ENCODE measurements at regions not wholly inside any gene's neighbourhood (a gene's known extent, or its start where the extent isn't known, plus 50 kb on each side); places are given as distances from the start of the nearest gene placed in this dataset.

DNA sequence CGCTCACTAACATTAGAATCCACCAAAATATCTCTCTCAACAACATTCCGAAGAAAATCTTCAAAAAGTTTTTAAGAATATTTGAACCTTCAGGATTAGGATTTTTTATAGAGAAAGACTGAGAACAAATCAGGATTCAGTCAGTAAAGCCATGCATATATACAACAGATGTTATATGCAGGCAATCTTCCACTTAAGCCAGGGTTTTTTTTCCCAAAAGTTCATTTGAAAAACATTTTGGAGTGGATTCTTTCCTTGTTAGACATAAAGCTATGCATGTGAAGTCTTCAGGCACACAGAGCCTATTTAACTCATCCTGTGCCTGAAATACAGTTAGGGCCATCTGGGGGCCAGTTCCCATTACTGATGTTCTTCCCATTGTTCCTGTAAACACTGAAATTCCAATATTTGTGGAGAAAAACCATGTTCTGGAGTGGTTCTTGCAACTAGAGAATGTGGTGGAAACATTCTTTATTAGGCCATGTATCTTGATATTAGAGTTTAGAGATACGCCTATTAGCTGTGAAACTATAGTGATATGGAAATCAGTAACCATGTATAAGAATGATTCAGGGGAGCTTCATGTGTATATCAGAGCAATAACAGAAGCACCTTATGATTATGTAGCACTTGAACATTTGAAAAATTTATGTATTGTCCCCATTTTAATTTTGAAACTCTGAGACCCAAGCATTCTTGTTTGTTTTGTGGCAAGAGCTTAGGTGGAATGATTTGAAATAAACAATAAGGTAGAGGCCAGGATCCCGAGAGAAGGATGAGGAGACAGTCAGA is 61.7 kb downstream of the PLEKHG1 start:
- TF ChIP-seq YY1 (IDR thresholded peaks at IDR 0.05; ENCODE audit: low read depth, low read length) (no peak), JUN (IDR thresholded peaks at IDR 0.05; ENCODE audit: low read depth, low read length) (no peak), KDM1A (IDR thresholded peaks at IDR 0.05; ENCODE audit: borderline replicate concordance, low read length) (no peak)
- TF ChIP-seq, protein P1, sequence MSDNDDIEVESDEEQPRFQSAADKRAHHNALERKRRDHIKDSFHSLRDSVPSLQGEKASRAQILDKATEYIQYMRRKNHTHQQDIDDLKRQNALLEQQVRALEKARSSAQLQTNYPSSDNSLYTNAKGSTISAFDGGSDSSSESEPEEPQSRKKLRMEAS (IDR thresholded peaks at IDR 0.05), result no peak

All from H1 (cell line).